ENCODE measurements at regions not wholly inside any gene's neighbourhood (a gene's known extent, or its start where the extent isn't known, plus 50 kb on each side); places are given as distances from the start of the nearest gene placed in this dataset.

DNA sequence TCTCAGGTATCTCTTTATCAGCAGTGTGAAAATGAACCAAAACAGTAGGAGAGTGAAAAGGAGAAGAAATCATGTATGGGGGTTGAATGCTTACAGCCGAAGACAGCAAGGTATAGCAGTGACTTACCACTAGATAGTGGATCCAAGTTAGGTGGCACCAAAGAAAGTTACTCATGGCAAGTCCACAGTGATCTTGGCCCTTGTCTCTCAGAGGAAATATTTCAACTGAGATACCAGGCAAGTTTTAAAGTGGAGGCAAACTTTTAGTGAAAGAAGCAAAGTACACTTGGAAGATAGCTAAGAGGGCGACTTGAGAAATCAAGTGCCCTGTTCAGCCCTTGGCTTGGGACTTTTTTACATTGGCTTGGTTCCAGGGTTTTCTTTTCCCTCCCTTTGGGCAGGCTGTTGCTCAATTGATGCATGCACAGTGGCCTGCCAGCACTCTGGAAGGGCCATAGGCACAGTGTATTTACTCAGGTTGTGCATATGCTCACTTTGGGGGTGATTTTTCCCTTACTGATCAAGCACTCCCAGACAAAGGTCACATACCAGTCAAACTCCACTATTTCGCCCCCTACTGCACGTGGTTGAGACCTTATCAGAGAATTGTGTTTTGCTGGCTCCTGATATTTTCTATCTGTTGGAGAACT is 329.5 kb upstream of the KHDRBS2 start:
- H3K79me2 ChIP-seq (ENCODE audit: insufficient read depth, low read depth) = no peaks in the 10 kb centered on the region
- TF ChIP-seq CTCF (conservative IDR thresholded peaks at IDR 0.05; ENCODE audit: low read depth, low read length) = no peak
- no peaks in the 10 kb centered on the region for H4K20me1 ChIP-seq (ENCODE audit: insufficient read depth)
- no peak overlapping the region for H3K4me3 ChIP-seq (IDR thresholded peaks at IDR 0.05; ENCODE audit: insufficient read depth, low read depth, low read length)
- H2AFZ ChIP-seq (ENCODE audit: low read depth) = no peak overlapping the region
- no peaks in the 10 kb centered on the region for H3K4me1 ChIP-seq (ENCODE audit: low read depth, poor library complexity, severe bottlenecking)
- H3K4me2 ChIP-seq = no peak overlapping the region
- H3K27ac ChIP-seq = no peak overlapping the region
- no peaks in the 10 kb centered on the region for H3K27me3 ChIP-seq (ENCODE audit: insufficient read depth, low read depth)
- H3K36me3 ChIP-seq (ENCODE audit: insufficient read depth) = no peaks in the 10 kb centered on the region
- no peak overlapping the region for H3K9ac ChIP-seq

DNA sequence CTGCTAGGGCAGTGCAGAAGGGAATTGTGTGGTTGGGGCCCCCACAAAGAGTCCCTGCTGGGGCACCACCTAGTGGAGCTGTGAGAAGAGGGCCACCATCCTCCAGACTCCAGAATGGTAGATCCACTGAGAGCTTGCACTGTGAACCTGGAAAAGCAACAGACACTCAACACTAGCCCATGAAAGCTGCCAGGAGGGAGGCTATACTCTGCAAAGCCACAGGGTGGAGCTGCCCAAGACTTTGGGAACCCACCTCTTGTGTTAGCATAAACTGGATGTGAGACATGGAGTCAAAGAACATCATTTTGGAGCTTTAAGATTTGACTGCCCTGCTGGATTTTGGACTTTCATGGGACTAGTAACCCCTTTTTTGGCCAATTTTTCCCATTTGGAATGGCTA is 328.4 kb upstream of the KHDRBS2 start:
- no peak for TF ChIP-seq CTCF (conservative IDR thresholded peaks at IDR 0.05; ENCODE audit: low read depth, low read length)
- H3K4me2 ChIP-seq = no peak overlapping the region
- H2AFZ ChIP-seq (ENCODE audit: low read depth) = no peak overlapping the region
- H3K79me2 ChIP-seq (ENCODE audit: insufficient read depth, low read depth) = no peaks in the 10 kb centered on the region
- no peaks in the 10 kb centered on the region for H3K27me3 ChIP-seq (ENCODE audit: insufficient read depth, low read depth)
- H3K4me1 ChIP-seq (ENCODE audit: low read depth, poor library complexity, severe bottlenecking) = no peaks in the 10 kb centered on the region
- H3K9ac ChIP-seq = no peak overlapping the region
- H3K4me3 ChIP-seq (IDR thresholded peaks at IDR 0.05; ENCODE audit: insufficient read depth, low read depth, low read length) = no peak overlapping the region
- H4K20me1 ChIP-seq (ENCODE audit: insufficient read depth) = no peaks in the 10 kb centered on the region
- H3K27ac ChIP-seq = no peak overlapping the region
- no peaks in the 10 kb centered on the region for H3K36me3 ChIP-seq (ENCODE audit: insufficient read depth)

GRCh38 chr6:62613928-62614327 is 327.9 kb upstream of the KHDRBS2 start:
- Histone ChIP-seq H3K4me3 (IDR thresholded peaks at IDR 0.05; ENCODE audit: insufficient read depth, low read depth, low read length) (no peak overlapping the region), H3K27ac (no peak overlapping the region), H3K27me3 (ENCODE audit: insufficient read depth, low read depth) (no peaks in the 10 kb centered on the region), H3K4me1 (ENCODE audit: low read depth, poor library complexity, severe bottlenecking) (no peaks in the 10 kb centered on the region), H3K9ac (no peak overlapping the region), H3K4me2 (no peak overlapping the region), H2AFZ (ENCODE audit: low read depth) (no peak overlapping the region), H3K36me3 (ENCODE audit: insufficient read depth) (no peaks in the 10 kb centered on the region), H3K79me2 (ENCODE audit: insufficient read depth, low read depth) (no peaks in the 10 kb centered on the region), H4K20me1 (ENCODE audit: insufficient read depth) (no peaks in the 10 kb centered on the region)
- TF ChIP-seq CTCF (conservative IDR thresholded peaks at IDR 0.05; ENCODE audit: low read depth, low read length) = no peak

DNA sequence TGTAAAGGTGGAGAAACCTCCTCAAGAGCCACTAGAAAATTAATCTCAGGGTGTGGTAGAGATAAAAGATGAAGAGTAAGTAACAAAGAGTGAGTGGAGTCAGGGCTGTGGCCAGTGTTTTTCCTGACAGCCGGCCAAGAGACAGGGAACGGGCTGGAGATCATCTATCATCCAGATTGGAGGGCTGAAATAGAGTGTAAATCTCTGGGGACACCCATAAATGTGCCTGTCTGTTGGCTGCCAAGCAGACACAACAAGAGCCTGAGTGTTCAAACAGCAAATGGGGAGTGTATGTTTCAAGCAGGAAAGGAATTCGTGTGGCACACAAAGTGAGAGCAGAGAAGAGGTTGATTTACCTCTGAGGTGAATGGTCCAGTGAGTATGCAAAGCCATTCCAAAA is 326.4 kb upstream of the KHDRBS2 start:
- H3K4me1 ChIP-seq (ENCODE audit: low read depth, poor library complexity, severe bottlenecking) = no peaks in the 10 kb centered on the region
- TF ChIP-seq CTCF (conservative IDR thresholded peaks at IDR 0.05; ENCODE audit: low read depth, low read length) = no peak
- H3K27ac ChIP-seq = no peak overlapping the region
- no peaks in the 10 kb centered on the region for H3K79me2 ChIP-seq (ENCODE audit: insufficient read depth, low read depth)
- no peaks in the 10 kb centered on the region for H4K20me1 ChIP-seq (ENCODE audit: insufficient read depth)
- no peak overlapping the region for H3K4me2 ChIP-seq
- H3K36me3 ChIP-seq (ENCODE audit: insufficient read depth) = no peaks in the 10 kb centered on the region
- H2AFZ ChIP-seq (ENCODE audit: low read depth) = no peak overlapping the region
- H3K27me3 ChIP-seq (ENCODE audit: insufficient read depth, low read depth) = no peaks in the 10 kb centered on the region
- no peak overlapping the region for H3K9ac ChIP-seq
- H3K4me3 ChIP-seq (IDR thresholded peaks at IDR 0.05; ENCODE audit: insufficient read depth, low read depth, low read length) = no peak overlapping the region
